GM21825 (cell line): ENCODE measurements at regions not wholly inside any gene's neighbourhood (a gene's known extent, or its start where the extent isn't known, plus 50 kb on each side); places are given as distances from the start of the nearest gene placed in this dataset.

Source experiments
- ATAC-seq: cut with Tn5 transposase; IDR thresholded peaks from one replicate; pipeline ENCODE4 v1.9.1; 2021; ENCODE audit warnings: mild to moderate bottlenecking, moderate library complexity; ENCODE audit not compliant: unreplicated experiment

DNA sequence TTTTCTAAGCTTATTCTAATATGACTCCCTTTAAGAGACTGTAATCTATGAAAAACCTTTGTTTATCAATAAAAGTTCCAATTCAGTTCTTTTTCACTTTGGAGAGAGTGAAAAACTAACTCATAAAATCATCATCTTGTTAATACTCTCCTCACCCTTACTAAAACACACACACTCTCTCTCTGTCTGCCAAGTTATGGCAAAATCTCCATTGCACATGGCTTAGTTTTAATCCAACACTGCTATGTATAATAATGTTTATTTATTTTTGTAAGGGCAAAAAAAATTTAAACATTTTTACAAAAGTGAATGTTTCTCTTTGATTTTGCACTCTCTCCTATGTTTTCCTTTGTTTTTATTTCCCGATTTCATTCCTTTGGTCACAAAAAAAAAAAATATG, 253.2 kb downstream of the BMP7 start:
- no peak for ATAC-seq

DNA sequence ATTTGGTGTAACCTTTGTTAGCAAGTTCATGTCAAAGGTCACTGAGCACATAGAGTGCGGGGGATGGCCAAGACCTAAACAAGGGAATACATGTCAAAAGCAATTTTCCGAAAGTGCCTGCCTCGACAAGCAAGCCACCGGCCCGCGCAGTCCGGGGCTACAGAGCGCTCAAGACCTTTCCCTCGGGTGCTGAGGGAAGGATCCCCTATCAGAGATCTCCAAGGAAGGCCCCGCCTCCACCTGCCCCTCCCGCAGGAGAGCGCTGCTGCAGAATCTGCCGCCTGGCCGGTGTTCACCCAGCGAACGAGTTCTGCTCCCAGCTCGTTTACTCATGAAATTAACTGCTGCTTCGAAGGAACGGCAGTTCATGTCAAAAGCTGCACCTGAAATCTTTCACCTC, 252.7 kb downstream of the BMP7 start:
- ATAC-seq: no peak

DNA sequence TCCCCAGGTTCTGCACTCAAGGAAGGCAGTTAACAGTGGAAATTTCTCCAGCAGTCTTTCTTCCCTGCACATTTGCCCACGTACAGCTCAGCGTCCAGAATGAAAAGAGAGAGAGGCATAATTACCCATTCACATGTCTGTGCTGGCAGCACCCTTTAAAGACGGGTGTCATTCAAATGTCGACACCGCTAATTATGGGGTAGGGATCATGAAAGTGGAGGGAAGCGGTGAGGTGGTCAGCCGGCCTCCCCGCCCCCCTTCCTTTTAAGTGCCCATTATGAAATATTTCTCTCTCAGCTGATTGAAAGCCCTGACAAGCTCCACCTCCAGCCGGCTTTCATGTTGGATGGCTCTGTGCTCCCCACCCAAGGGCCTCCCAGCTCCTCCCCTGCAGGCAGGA, 246.1 kb downstream of the BMP7 start:
- ATAC-seq: no peak

DNA sequence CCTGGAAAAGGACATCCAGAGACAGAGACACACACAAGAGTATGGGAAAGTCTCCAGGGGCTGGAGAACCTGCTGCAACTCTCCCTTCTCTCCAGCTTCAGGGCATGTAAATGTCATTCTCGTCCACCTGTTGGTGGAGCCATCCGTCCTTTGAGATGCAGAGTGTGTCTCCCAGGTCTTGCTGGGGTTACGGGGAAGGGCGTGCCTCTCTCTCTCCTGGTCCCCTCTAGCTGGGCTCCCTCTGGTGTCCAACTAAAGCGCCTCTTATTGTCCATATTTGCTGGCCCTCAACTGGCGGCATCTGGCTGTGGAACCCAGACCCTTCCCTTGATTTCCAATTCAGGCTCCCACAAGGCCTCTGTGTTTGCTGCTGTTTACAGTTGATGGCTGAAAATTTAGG, 244.1 kb downstream of the BMP7 start:
- ATAC-seq: no peak

DNA sequence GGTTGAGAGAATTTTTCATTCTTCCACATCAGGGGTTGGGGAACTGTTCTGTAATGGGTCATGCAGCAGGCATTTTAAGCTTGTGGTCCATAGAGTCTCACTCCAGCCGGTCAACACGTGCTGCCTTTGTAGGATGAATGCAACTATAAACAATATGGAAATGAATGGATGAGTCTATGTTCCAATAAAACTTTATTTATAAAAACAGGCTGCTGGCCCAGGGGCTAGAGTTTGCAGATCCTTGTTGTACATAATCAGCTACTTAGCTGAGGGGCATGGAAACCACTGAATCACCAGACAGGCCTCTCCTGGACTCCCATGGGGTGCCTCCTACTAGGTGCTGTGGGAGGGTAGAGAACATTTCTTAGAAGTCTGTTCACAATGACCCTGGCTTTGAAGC, 243.4 kb downstream of the BMP7 start:
- ATAC-seq: no peak

DNA sequence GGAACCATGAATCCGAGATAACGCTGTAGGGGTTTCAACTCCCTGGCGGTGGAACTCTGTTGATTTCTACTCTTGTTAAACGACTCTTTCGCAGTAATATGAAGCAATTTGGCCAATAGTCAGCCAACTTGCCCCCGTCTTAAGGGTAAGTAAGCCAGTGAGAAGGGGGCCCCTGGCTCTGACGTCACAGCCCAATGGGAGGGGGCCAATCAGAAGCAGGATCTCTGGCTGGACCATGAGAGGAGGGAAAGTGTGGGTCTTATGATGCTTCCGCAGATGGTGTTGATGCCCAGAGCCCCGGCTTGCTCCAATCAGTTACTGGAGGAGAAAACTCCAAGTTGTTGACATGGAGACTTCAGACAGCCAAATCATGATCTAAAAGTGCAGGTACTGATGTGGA, 242.4 kb downstream of the BMP7 start:
- ATAC-seq: no peak

DNA sequence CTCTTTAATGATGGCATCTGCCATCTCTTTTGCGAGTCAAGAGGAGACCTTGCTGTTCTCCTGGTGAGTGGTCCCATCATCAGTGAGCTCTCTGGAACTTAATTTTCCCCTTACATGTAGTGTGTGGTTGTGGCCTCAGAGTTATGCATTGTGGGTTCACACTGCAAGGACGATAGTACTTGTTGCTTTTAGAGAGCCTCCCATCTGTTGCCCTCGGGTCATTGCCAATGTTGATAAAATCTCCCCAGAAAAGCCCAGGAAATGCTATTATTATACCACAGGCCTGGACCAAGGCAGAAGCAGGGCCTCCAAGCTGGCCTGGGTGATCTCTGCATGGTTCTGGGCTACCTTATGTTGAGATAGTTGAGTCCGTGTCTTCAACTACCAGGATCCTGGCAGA, 241.6 kb downstream of the BMP7 start:
- ATAC-seq: no peak

DNA sequence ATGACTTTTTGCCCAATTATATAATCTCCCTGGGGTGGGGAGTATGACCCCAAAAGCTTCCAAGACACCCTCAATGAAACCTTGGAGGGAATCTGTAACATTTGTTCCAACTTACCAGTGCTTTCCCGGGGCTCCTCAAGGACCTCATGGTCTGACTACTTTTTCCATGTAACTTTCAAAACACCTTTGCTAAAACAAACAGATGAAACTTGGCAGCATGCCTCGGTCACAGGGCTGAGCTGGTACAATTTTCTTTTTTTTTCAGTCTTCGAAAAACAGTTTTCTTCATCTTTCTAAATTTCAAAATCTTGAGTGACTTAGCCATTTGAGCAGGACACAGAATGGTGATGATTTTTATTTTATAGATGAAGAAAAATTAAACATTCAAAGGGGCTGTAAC, 241.2 kb downstream of the BMP7 start:
- no peak for ATAC-seq

DNA sequence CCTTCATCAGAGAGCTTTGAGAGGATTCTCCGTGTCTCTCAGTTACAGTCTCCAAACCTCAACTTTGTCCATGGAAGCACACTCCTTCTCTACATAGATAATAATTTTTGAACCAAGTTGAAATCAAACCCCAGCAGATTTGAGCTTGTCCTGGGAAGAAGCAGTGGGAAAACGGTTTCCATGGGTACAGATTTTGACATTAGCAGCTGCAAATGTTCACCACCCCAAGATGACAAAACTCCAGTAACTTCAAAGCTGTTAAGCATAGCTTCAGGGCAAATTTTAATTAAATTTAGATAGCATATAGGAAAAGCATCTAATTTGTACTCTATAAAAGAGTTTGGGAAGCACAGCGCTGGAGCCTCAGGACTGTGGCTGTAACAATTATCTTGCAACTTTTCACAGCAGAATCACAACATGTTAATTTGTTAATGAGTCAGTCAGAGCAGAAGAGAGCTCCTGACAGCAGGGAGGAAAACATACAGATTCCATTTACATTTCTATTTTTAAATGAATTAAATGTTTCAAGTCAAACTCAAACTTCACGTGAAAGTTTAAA, 240.7 kb downstream of the BMP7 start:
- ATAC-seq: no peak

DNA sequence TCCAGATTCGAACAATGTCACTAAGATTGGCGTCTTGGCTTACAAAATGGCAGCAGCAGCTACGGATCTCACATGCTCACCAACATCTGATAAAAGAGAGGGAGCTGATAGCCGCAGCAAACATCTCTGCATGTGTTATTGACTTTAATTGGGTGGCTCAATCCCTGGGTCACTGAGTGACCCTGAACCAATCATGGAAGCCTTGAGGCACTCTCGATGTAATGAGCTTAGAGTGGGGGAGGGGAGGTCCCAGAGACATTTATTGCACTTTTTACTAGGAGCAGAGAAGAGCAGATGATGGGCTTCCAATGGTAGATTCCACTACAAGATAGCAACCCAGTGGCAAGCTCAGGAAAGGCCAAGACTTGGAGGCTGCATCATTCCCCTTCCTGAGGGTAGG, 238.7 kb downstream of the BMP7 start:
- ATAC-seq: no peak

DNA sequence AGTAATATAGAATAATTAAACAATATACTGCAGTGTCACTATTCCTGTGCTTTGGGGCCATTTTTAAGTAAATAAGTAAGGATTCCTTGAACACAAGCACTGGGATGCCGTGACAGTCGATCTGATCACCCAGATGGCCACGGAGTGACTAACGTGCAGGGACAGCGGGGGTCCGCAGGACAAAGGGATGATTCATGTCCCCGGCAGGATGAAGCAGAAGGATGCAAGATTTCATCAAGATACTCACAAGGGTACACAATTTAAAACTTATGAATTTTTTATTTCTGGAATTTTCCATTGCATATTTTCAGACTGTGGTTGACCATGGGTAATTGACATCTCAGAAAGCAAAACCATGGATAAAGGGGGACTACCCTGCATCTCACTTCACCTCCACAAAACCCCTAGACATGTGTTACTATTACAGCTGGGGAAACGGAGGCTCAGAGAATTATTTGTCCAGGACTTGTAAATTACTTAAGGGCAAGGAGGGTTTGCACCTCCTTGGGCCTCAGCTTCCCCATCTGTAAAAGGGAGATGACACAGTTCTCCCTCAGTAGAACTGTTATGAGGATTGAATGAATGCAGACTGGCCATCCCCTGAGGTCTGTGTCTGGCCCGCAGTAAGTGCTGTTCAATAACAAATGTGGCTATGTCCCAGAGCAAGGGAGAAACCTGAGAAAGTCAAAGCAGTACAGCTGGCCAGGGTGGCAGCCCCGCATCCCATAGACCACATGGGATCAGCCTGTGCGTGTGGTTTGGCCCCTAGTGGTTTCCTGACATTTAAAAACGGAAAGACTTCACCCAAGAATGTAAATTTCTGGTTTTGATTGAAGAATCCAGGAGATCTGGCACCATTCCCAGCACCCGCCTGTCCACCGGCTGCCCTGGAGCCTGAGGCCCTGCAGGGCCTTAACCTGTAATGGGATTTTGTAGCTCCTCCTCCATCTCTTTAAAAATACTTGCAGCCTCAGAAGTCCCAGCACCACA, 235.5 kb downstream of the BMP7 start:
- no peak for ATAC-seq

DNA sequence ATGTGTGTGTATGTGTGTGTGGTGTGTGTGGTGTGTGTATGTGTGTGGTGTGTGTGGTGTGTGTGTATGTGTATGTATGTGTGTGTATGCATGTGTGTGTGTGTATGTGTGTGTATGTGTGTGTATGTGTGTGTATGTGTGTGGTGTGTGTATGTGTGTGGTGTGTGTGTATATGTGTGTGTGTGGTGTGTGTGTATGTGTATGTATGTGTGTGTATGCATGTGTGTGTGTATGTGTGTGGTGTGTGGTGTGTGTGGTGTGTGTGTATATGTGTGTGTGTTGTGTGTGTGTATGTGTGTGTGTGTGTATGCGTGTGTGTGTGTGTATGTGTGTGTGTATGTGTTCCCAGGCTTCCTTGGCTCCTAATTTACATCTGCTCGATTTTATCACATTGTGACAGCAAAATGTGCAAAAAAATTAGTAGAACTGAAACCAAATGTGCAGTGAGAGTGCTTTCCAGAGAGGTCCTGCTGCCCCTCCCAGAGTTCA, 234.5 kb downstream of the BMP7 start:
- no peak for ATAC-seq

DNA sequence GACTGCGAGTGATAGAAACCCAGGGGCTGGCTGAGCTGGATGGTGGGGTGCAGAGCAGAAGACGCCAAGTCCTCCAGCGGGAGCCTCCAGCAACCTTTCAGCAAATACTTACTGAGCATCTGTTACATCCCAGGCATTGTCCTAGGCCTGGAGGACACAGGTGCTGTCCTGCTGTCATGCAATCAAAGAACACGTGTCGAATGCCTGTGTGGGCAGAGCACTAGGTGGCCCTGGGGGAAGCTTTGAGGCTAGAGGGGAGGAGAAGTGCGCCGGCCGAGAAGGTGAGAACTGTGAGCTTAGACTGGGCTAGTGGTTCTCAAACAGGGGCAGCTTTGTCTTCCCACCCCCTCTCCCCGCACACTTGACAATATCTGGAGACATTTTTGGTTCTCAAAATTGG, 233.6 kb downstream of the BMP7 start:
- no peak for ATAC-seq

DNA sequence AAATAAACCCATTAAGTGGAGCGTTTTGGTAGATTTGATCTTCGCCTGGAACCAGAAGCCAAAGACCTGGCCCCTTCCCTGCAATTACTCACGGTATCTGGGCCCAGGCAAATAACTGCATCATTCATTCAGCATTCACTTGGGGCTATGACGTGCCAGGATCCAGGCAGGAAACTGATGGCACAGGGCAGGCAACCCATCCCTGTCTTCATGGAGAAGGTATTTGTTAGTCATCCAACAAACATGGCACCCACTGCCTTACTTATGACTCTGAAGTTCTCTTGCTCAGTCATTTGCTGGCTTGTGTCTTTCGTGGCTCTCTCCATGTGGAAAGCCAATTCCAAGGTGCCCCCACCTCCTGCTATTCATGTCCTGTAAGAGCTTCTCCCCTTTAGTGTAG, 232.4 kb downstream of the BMP7 start:
- no peak for ATAC-seq

DNA sequence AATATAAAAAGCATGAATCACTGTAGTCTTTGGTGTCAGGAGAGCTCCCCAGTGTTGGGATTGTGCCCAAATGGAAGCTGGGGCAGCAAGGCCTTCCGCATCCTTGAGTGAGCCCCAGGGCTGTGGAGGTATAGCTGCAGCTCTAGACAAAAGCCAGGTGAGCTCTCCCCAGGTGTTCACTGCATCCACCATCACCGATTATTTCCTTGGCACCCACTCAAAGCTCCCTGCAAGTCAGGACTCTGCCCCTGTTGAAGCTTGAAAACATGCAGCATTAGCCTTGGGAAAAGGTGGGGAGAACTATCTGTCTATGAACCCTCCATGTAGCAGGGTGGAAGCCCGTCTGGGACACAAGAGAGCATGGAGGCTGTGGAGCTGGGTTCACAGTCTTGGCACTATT, 228.8 kb downstream of the BMP7 start:
- ATAC-seq: no peak

DNA sequence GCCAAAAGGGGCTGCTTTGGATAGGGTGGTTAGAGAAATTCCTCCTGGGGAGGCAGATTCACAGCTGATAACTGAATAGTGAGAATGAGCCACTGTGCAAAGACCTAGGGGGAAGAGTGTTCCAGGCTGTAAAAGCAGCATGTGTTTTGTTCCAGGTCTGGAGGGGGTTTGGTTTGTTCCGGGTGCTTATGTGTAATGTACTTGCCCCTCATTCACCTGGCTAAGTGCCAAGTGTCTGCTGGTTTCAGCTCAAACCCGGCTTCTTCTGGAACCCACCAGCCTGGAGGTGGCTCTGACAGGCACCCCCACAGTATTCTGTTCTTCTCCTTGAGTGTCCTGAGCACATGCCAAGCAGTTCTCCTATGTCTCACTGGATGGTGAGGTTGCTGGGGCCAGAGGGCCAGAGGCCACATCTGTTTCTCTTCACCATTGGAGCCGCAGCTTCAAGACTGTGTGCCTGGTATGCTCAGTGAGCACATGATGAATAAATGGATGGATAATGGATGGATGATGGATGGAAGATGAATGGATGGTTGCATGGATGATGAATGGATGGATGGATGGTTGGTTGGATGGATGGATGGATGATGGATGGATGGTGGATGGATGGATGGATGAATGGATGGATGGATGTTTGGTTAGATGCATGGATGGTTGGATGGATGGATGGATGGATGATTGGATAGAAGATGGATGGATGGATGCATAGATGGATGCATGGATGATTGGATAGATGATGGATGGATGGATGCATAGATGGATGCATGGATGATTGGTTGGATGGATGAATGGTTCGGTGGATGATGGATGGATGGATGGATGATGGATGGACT, 227.6 kb downstream of the BMP7 start:
- ATAC-seq: no peak

DNA sequence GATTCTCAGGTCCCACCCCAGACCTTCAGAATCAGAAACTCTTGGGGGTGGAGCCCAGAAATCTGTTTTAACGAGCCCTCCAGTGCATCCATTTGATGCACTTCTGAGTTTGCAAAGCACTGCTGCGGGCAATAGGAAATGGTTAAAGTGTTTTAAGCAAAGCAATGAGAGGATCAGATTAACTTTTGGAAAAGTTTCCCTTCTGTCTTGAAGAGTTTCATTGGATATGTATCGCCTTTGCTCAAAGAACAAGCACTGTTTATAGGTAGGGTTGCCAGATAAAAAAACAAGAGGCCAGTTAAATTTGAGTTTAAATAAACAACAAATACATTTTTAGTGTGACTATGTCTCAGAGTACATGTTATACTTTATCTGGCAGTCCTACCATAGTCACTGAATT, 226.0 kb downstream of the BMP7 start:
- ATAC-seq: no peak

DNA sequence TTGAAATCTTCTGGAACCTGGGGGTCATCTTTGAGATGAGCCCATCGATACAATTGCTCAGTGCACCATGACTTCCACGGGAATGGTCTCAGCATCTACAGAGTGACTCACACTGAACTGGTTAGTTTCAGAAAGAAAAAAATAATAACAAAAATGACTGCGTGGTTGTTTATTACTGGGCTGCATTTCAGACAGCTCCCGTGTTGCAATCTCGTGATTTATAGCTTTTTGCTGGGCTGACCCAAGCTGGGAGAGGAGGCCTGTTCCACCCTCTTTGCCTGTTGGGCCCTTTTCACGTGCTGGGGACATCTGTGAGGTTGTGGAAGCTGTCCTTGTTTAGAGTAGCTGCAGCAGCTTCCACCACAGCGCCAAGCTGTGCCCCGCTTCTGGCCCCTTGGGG, 225.5 kb downstream of the BMP7 start:
- ATAC-seq: no peak

DNA sequence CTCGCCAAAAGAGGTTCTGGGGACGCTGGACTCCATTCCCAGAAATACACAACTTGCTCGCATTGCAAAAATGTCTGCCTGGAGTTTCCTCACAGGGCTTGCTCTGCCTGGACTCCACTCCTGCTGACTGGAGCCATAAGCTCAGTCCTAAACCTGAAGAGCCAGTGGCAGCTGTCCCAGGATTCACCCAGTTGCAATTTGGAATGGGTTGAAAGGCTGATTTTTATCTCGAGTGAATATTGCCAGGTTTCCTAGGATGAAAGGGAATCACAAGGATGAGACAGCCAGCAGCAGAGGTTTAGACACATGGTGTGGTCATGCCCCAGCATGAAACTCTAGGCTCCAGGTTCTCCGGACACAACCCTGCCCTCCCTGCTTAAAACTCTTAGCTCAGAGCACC, 223.3 kb downstream of the BMP7 start:
- ATAC-seq: no peak

DNA sequence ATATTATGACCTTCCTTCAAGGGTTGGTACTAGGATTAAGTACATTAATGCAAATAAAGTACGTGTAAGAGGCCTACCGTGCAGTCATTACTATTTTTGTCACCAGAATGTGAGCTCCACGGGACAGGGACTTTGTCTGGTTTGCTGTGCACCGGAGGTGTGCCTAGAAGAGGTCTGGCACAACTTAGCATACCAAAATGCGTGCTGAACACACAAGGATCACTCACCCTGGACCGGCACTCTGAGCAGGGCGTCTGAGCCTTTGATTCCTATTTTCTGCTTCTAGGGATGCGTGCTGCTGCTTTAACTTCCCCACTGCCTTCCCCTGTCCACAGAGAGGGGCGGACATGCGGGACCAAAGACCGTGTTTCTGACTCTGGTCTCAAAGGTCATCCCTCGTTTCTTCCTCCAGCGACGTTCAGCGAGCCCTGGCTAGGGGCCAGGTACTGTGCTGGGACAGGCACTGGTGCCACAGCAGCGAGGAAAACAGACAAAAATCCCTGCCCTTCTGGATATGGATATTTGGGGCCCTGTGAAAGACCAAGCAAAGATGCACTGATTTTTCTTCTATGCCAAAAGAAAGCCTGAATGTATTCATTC, 222.7 kb downstream of the BMP7 start:
- no peak for ATAC-seq
